K562 (cell line): ENCODE measurements at regions not wholly inside any gene's neighbourhood (a gene's known extent, or its start where the extent isn't known, plus 50 kb on each side); places are given as distances from the start of the nearest gene placed in this dataset.

Experiments
- E2F6 ChIP-seq, 2 experiments: IDR thresholded peaks; 2 replicates each; pipeline ENCODE4 v1.6.1; 2011; ENCODE audit warnings: borderline replicate concordance in 1 of 2, control low read depth in 1 of 2, low read depth in 1 of 2, low read length in 1 of 2, mild to moderate bottlenecking in 1 of 2, mixed read lengths in 1 of 2, moderate library complexity in 1 of 2; ENCODE audit not compliant: insufficient read depth in 1 of 2, insufficient read length in 1 of 2, poor library complexity in 1 of 2, severe bottlenecking in 1 of 2; ENCODE audit errors: extremely low read depth in 1 of 2
- PBX2 ChIP-seq, 2 experiments: IDR thresholded peaks in 1 of 2; conservative IDR thresholded peaks in 1 of 2; 2 replicates each; pipeline ENCODE4 v1.6.1; 2016; ENCODE audit warnings: low read depth in 2 of 2, mild to moderate bottlenecking in 1 of 2, missing compliant biosample characterization in 1 of 2, missing genetic modification characterization in 1 of 2, moderate library complexity in 1 of 2
- USF2 ChIP-seq: sonication (generic); formaldehyde crosslinking; IDR thresholded peaks from 2 replicates; pipeline ENCODE4 v1.5.0; 2020; ENCODE audit warnings: missing genetic modification reagents
- ZBTB43 ChIP-seq: sonication (generic); formaldehyde crosslinking; IDR thresholded peaks from 2 replicates; pipeline ENCODE4 v1.8.0; 2023; ENCODE audit warnings: mild to moderate bottlenecking, missing genetic modification reagents

GRCh38 chr6:82066991-82067411, 180.5 kb downstream of the IBTK start (continued):
- TF ChIP-seq USF2 (no peak), ZBTB43 (CRISPR knock-in tag) (no peak), E2F6 (IDR thresholded peaks at IDR 0.05; ENCODE audit: borderline replicate concordance in 1 of 2, extremely low read depth in 1 of 2, insufficient read depth in 1 of 2, insufficient read length in 1 of 2, low read depth in 1 of 2, low read length in 1 of 2, poor library complexity in 1 of 2, severe bottlenecking in 1 of 2) (no peak), PBX2 (CRISPR knock-in tag; IDR thresholded peaks at IDR 0.05; ENCODE audit: low read depth) (no peak), PBX2 (tag; conservative IDR thresholded peaks at IDR 0.05; ENCODE audit: low read depth) (no peak)
